WTC11 (cell line): ENCODE measurements at regions not wholly inside any gene's neighbourhood (a gene's known extent, or its start where the extent isn't known, plus 50 kb on each side); places are given as distances from the start of the nearest gene placed in this dataset.
A peak's percentile ranks its signal among the peaks of the same experiment; 100 is the strongest.

ENCODE experiments used
- ATAC-seq: fragments of 200-7000 bp; cut with Tn5 transposase; 2 replicates; pipeline ENCODE4 v1.10.0; 2021; ENCODE audit warnings: mild to moderate bottlenecking, moderate library complexity
- CTCF ChIA-PET: fragments of 300-600 bp; sonication (Branson Sonifier 250); formaldehyde crosslinking; loops from one replicate; lab custom pipeline; 2021; ENCODE audit warnings: antibody characterized with exemption; lab: Charles Lee
- POLR2A ChIA-PET: fragments of 350-600 bp; sonication (Branson Sonifier 250); formaldehyde crosslinking; loops from one replicate; lab custom pipeline; 2021; ENCODE audit warnings: antibody characterized with exemption; lab: Charles Lee
- DNase-seq: peaks from one replicate; pipeline ENCODE4 v3.0.0; 2021; ENCODE audit warnings: low spot score
- H3K27ac Mint-ChIP-seq: 2 replicates; pipeline ENCODE4 v1.8.0; 2021; ENCODE audit warnings: mixed read lengths
- H3K27me3 Mint-ChIP-seq: 2 replicates; pipeline ENCODE4 v1.8.0; 2021; ENCODE audit warnings: low read depth, mild to moderate bottlenecking, moderate library complexity, mixed read lengths
- H3K36me3 Mint-ChIP-seq: 2 replicates; pipeline ENCODE4 v1.8.0; 2021; ENCODE audit warnings: mixed read lengths
- H3K4me1 Mint-ChIP-seq: 2 replicates; pipeline ENCODE4 v1.8.0; 2022; ENCODE audit warnings: mixed read lengths
- H3K4me3 Mint-ChIP-seq: 2 replicates; pipeline ENCODE4 v1.8.0; 2021; ENCODE audit warnings: mild to moderate bottlenecking, moderate library complexity, mixed read lengths
- H3K9me3 Mint-ChIP-seq: 2 replicates; pipeline ENCODE4 v1.8.0; 2021; ENCODE audit warnings: mixed read lengths
- ATF2 ChIP-seq: sonication (generic); formaldehyde crosslinking; IDR thresholded peaks from 2 replicates; pipeline ENCODE4 v1.8.1; 2022; ENCODE audit warnings: low read depth, missing genetic modification reagents, borderline replicate concordance
- ATF3 ChIP-seq: sonication (generic); formaldehyde crosslinking; conservative IDR thresholded peaks from 2 replicates; pipeline ENCODE4 v1.8.1; 2022; ENCODE audit warnings: mild to moderate bottlenecking, missing genetic modification reagents
- CBFB ChIP-seq: sonication (generic); formaldehyde crosslinking; IDR thresholded peaks from 2 replicates; pipeline ENCODE4 v1.8.1; 2022; ENCODE audit warnings: mild to moderate bottlenecking, low read depth, missing genetic modification reagents
- CREB1 ChIP-seq: sonication (generic); formaldehyde crosslinking; IDR thresholded peaks from 2 replicates; pipeline ENCODE4 v1.8.0; 2023; ENCODE audit warnings: mild to moderate bottlenecking, missing genetic modification reagents
- E2F1 ChIP-seq: sonication (generic); formaldehyde crosslinking; IDR thresholded peaks from 2 replicates; pipeline ENCODE4 v1.8.0; 2022; ENCODE audit warnings: mild to moderate bottlenecking, missing genetic modification reagents
- GRHL2 ChIP-seq: fragments of 250-450 bp; sonication (Bioruptor Pico); IDR thresholded peaks from 2 replicates; pipeline ENCODE4 v1.8.0; 2022; ENCODE audit warnings: mild to moderate bottlenecking, moderate library complexity; ENCODE audit not compliant: insufficient replicate concordance, severe bottlenecking
- HMGA2 ChIP-seq: fragments of 250-450 bp; sonication (Bioruptor Pico); IDR thresholded peaks from 2 replicates; pipeline ENCODE4 v1.4.0; 2021; ENCODE audit warnings: mild to moderate bottlenecking, moderate library complexity
- MAX ChIP-seq: sonication (generic); formaldehyde crosslinking; IDR thresholded peaks from 2 replicates; pipeline ENCODE4 v1.8.0; 2022; ENCODE audit warnings: mild to moderate bottlenecking, missing genetic modification reagents
- NR3C1 ChIP-seq: sonication (generic); formaldehyde crosslinking; conservative IDR thresholded peaks from 2 replicates; pipeline ENCODE4 v1.8.1; 2023; ENCODE audit warnings: low read depth, mild to moderate bottlenecking, missing genetic modification reagents
- PREB ChIP-seq: sonication (generic); formaldehyde crosslinking; IDR thresholded peaks from 2 replicates; pipeline ENCODE4 v1.8.1; 2022; ENCODE audit warnings: mild to moderate bottlenecking, missing genetic modification reagents, moderate library complexity, borderline replicate concordance
- SMAD4 ChIP-seq: sonication (generic); formaldehyde crosslinking; IDR thresholded peaks from 2 replicates; pipeline ENCODE4 v1.8.0; 2022; ENCODE audit warnings: mild to moderate bottlenecking, missing genetic modification reagents
- SOX15 ChIP-seq: fragments of 250-450 bp; sonication (Bioruptor Pico); IDR thresholded peaks from 2 replicates; pipeline ENCODE4 v1.9.0; 2021; ENCODE audit warnings: mild to moderate bottlenecking
- TCF7 ChIP-seq: sonication (generic); formaldehyde crosslinking; IDR thresholded peaks from 2 replicates; pipeline ENCODE4 v1.8.0; 2022; ENCODE audit warnings: mild to moderate bottlenecking, low read depth, missing genetic modification reagents, moderate library complexity
- TEAD1 ChIP-seq: sonication (generic); formaldehyde crosslinking; IDR thresholded peaks from 2 replicates; pipeline ENCODE4 v1.8.0; 2022; ENCODE audit warnings: mild to moderate bottlenecking, missing genetic modification reagents
- TEAD4 ChIP-seq: sonication (generic); formaldehyde crosslinking; IDR thresholded peaks from 2 replicates; pipeline ENCODE4 v1.8.0; 2022; ENCODE audit warnings: mild to moderate bottlenecking, missing genetic modification reagents
- TP53 ChIP-seq: sonication (generic); formaldehyde crosslinking; IDR thresholded peaks from 2 replicates; pipeline ENCODE4 v1.8.1; 2023; ENCODE audit warnings: mild to moderate bottlenecking, missing genetic modification reagents
- USF2 ChIP-seq: sonication (generic); formaldehyde crosslinking; IDR thresholded peaks from 2 replicates; pipeline ENCODE4 v1.8.1; 2023; ENCODE audit warnings: mild to moderate bottlenecking, missing genetic modification reagents, moderate library complexity
- ZBTB21 ChIP-seq: sonication (generic); formaldehyde crosslinking; IDR thresholded peaks from 2 replicates; pipeline ENCODE4 v1.8.1; 2023; ENCODE audit warnings: mild to moderate bottlenecking, missing genetic modification reagents, borderline replicate concordance
- ZMAT4 ChIP-seq: fragments of 250-450 bp; sonication (Bioruptor Pico); IDR thresholded peaks from 2 replicates; pipeline ENCODE4 v1.9.0; 2021; ENCODE audit warnings: mild to moderate bottlenecking
- ZNF532 ChIP-seq: fragments of 250-450 bp; sonication (Bioruptor Pico); IDR thresholded peaks from 2 replicates; pipeline ENCODE4 v1.9.0; 2021; ENCODE audit warnings: mild to moderate bottlenecking, borderline replicate concordance
- ZSCAN18 ChIP-seq: fragments of 250-450 bp; sonication (Bioruptor Pico); IDR thresholded peaks from 2 replicates; pipeline ENCODE4 v2.1.2; 2022; ENCODE audit warnings: mild to moderate bottlenecking, moderate library complexity

GRCh38 chr11:42841556-42841955 is 470.2 kb upstream of the API5 start:
- Mint-ChIP-seq H3K9me3 (peaks cover 15% of the 10 kb centered on the region), H3K27me3 (no peaks in the 10 kb centered on the region; the same call in 1 of the 2 replicates)
- CTCF ChIA-PET = no interaction called here
- peak; percentile 57 for ATAC-seq
- TF ChIP-seq ATF2 (CRISPR knock-in tag) (no peak), TP53 (CRISPR knock-in tag) (no peak), E2F1 (no peak), HMGA2 (CRISPR knock-in tag) (no peak), USF2 (CRISPR knock-in tag) (no peak), TEAD4 (no peak), ZSCAN18 (no peak), GRHL2 (CRISPR knock-in tag) (no peak), TCF7 (CRISPR knock-in tag) (no peak), ATF3 (CRISPR knock-in tag) (no peak), PREB (no peak), ZBTB21 (no peak), CBFB (CRISPR knock-in tag) (no peak), NR3C1 (CRISPR knock-in tag) (no peak), TEAD1 (CRISPR knock-in tag) (no peak), SMAD4 (no peak), CREB1 (no peak), SOX15 (CRISPR knock-in tag) (no peak)
- TF ChIP-seq, all 79 proteins: peak for 0
- POLR2A ChIA-PET = no interaction called here
- Mint-ChIP-seq H3K4me1 (peaks cover 32% of the 10 kb centered on the region), H3K27ac (peak overlapping the region; percentile 92; the same call in 1 of the 2 replicates), H3K4me3 (peak overlapping the region; percentile 43), H3K36me3 (no peaks in the 10 kb centered on the region)
- DNase-seq = no peak

- Mint-ChIP-seq H3K27me3 (peaks cover 2% of the 10 kb centered on the region), H3K4me1 (peaks cover 28% of the 10 kb centered on the region), H3K27ac (no peak overlapping the region), H3K9me3 (no peaks in the 10 kb centered on the region), H3K4me3 (no peak overlapping the region), H3K36me3 (no peaks in the 10 kb centered on the region)
- ATAC-seq (no peak), DNase-seq (no peak)
- CTCF ChIA-PET = no interaction called here
- POLR2A ChIA-PET = no interaction called here
- TF ChIP-seq ZNF532 (CRISPR knock-in tag) (no peak), TCF7 (CRISPR knock-in tag) (no peak), MAX (CRISPR knock-in tag) (no peak), ZMAT4 (CRISPR knock-in tag) (no peak)
These were observed 462.4 kb upstream of the API5 start for GRCh38 chr11:42849362-42849761.
